CD8-positive, alpha-beta memory T cell (primary cell): ENCODE measurements at regions not wholly inside any gene's neighbourhood (a gene's known extent, or its start where the extent isn't known, plus 50 kb on each side); places are given as distances from the start of the nearest gene placed in this dataset.

Experiments used
- CTCF ChIA-PET: fragments of 350-600 bp; sonication (Branson Sonifier 250); formaldehyde crosslinking; loops from one replicate; lab custom pipeline; 2021; ENCODE audit warnings: antibody characterized with exemption; lab: Charles Lee
- POLR2A ChIA-PET: fragments of 350-600 bp; sonication (Branson Sonifier 250); formaldehyde crosslinking; loops from one replicate; lab custom pipeline; 2021; ENCODE audit warnings: antibody characterized with exemption; lab: Charles Lee
- DNase-seq, 5 donors: peaks; one replicate each; pipeline versions ENCODE4 v3.0.0 to v3.0.0-alpha.2; 2020 to 2022; ENCODE audit warnings: mixed read lengths in 1 of 5
- H3K27ac ChIP-seq: one replicate; pipeline ENCODE4 v1.7.0; 2013; ENCODE audit warnings: low read depth, mild to moderate bottlenecking, low read length, moderate library complexity
- H3K27me3 ChIP-seq: 2 replicates; pipeline ENCODE4 v1.7.0; 2013; ENCODE audit warnings: low read length, mild to moderate bottlenecking; ENCODE audit not compliant: insufficient read depth, poor library complexity, severe bottlenecking
- H3K36me3 ChIP-seq: 2 replicates; pipeline ENCODE4 v1.7.0; 2013; ENCODE audit warnings: mild to moderate bottlenecking, low read length, moderate library complexity; ENCODE audit not compliant: insufficient read depth
- H3K4me1 ChIP-seq: 2 replicates; pipeline ENCODE4 v1.7.0; 2013; ENCODE audit warnings: mild to moderate bottlenecking, low read length, moderate library complexity; ENCODE audit not compliant: insufficient read depth
- H3K4me3 ChIP-seq: 2 replicates; pipeline ENCODE4 v1.7.0; 2013; ENCODE audit warnings: mild to moderate bottlenecking, low read length
- H3K9me3 ChIP-seq: 2 replicates; pipeline ENCODE4 v1.7.0; 2013; ENCODE audit warnings: mild to moderate bottlenecking, low read length
- H3K27ac Mint-ChIP-seq, 8 donors: one replicate each; pipeline ENCODE4 v1.8.0; 2020 to 2021; ENCODE audit warnings: mixed read lengths in 8 of 8, mild to moderate bottlenecking in 6 of 8, inconsistent platforms in 3 of 8, moderate library complexity in 3 of 8
- H3K27me3 Mint-ChIP-seq, 2 donors: one replicate each; pipeline ENCODE4 v1.8.0; 2020 to 2021; ENCODE audit warnings: mixed read lengths in 2 of 2, mild to moderate bottlenecking in 1 of 2, moderate library complexity in 1 of 2
- H3K36me3 Mint-ChIP-seq, 3 donors: one replicate each; pipeline ENCODE4 v1.8.0; 2020 to 2021; ENCODE audit warnings: mixed read lengths in 3 of 3, inconsistent platforms in 1 of 3, mild to moderate bottlenecking in 1 of 3
- H3K4me1 Mint-ChIP-seq, 3 donors: one replicate each; pipeline ENCODE4 v1.8.0; 2020 to 2021; ENCODE audit warnings: mixed read lengths in 3 of 3, inconsistent platforms in 1 of 3, mild to moderate bottlenecking in 1 of 3
- H3K4me3 Mint-ChIP-seq, 7 donors: one replicate each; pipeline ENCODE4 v1.8.0; 2020 to 2021; ENCODE audit warnings: mixed read lengths in 7 of 7, mild to moderate bottlenecking in 6 of 7, moderate library complexity in 4 of 7, inconsistent platforms in 2 of 7
- H3K9me3 Mint-ChIP-seq, 5 donors: one replicate each; pipeline ENCODE4 v1.8.0; 2020 to 2022; ENCODE audit warnings: mixed read lengths in 5 of 5, mild to moderate bottlenecking in 3 of 5, moderate library complexity in 2 of 5, inconsistent platforms in 1 of 5

- no peaks in the 10 kb centered on the region for H3K4me1 Mint-ChIP-seq
These were observed 121.4 kb downstream of the TBXT start for GRCh38 chr6:166046226-166046625.

GRCh38 chr6:166045860-166046200 lies 121.8 kb downstream of the TBXT start:
- Mint-ChIP-seq H3K27me3 (peaks cover 1 to 13% of the 10 kb centered on the region in 2 donors), H3K4me1 (no peaks in the 10 kb centered on the region), H3K36me3 (no peaks in the 10 kb centered on the region), H3K9me3 (peaks cover 0 to 6% (median 0%) of the 10 kb centered on the region in 5 donors), H3K27ac (no peak overlapping the region), H3K4me3 (no peak overlapping the region)
- Histone ChIP-seq H3K9me3 (no peaks in the 10 kb centered on the region), H3K27ac (no peak overlapping the region), H3K4me3 (no peak overlapping the region), H3K27me3 (no peaks in the 10 kb centered on the region), H3K4me1 (no peaks in the 10 kb centered on the region), H3K36me3 (no peaks in the 10 kb centered on the region)
- ChIA-PET POLR2A (no interaction called here), CTCF (no interaction called here)
- no peak for DNase-seq

More at GRCh38 chr6:166046226-166046625, 121.4 kb downstream of the TBXT start:
- H3K27ac ChIP-seq, result no peak overlapping the region
- Mint-ChIP-seq H3K27ac (no peak overlapping the region), H3K9me3 (peaks cover 0 to 4% (median 0%) of the 10 kb centered on the region in 5 donors), H3K4me3 (no peak overlapping the region), H3K36me3 (no peaks in the 10 kb centered on the region), H3K27me3 (peaks cover 1 to 13% of the 10 kb centered on the region in 2 donors)
- ChIA-PET CTCF (no interaction called here), POLR2A (no interaction called here)
- H3K36me3 ChIP-seq, result no peaks in the 10 kb centered on the region
- no peak overlapping the region for H3K4me3 ChIP-seq
- DNase-seq, result no peak
- no peaks in the 10 kb centered on the region for H3K4me1 ChIP-seq
- H3K27me3 ChIP-seq, result no peaks in the 10 kb centered on the region
- H3K9me3 ChIP-seq, result no peaks in the 10 kb centered on the region

GRCh38 chr6:166045173-166045859 lies 122.3 kb downstream of the TBXT start:
- Mint-ChIP-seq H3K9me3 (peaks cover 0 to 6% (median 0%) of the 10 kb centered on the region in 5 donors), H3K4me1 (no peaks in the 10 kb centered on the region), H3K27ac (no peak overlapping the region), H3K27me3 (peaks cover 1 to 10% of the 10 kb centered on the region in 2 donors), H3K4me3 (no peak overlapping the region), H3K36me3 (no peaks in the 10 kb centered on the region)
- H3K4me3 ChIP-seq, result no peak overlapping the region
- H3K27me3 ChIP-seq, result no peaks in the 10 kb centered on the region
- H3K27ac ChIP-seq, result no peak overlapping the region
- POLR2A ChIA-PET, result no interaction called here
- DNase-seq, result no peak
- no peaks in the 10 kb centered on the region for H3K36me3 ChIP-seq
- no peaks in the 10 kb centered on the region for H3K9me3 ChIP-seq
- H3K4me1 ChIP-seq, result no peaks in the 10 kb centered on the region
- CTCF ChIA-PET, result no interaction called here

GRCh38 chr6:166041277-166041676 lies 126.4 kb downstream of the TBXT start:
- Mint-ChIP-seq H3K9me3 (peaks cover 0 to 8% (median 4%) of the 10 kb centered on the region in 5 donors), H3K4me3 (no peak overlapping the region), H3K36me3 (no peaks in the 10 kb centered on the region), H3K27ac (no peak overlapping the region), H3K4me1 (no peaks in the 10 kb centered on the region), H3K27me3 (peaks cover 1 to 9% of the 10 kb centered on the region in 2 donors)
- ChIA-PET POLR2A (no interaction called here), CTCF (no interaction called here)
- Histone ChIP-seq H3K4me3 (no peak overlapping the region), H3K36me3 (no peaks in the 10 kb centered on the region), H3K27ac (no peak overlapping the region), H3K27me3 (no peaks in the 10 kb centered on the region), H3K9me3 (no peaks in the 10 kb centered on the region), H3K4me1 (no peaks in the 10 kb centered on the region)
- no peak for DNase-seq

GRCh38 chr6:166040292-166040691 lies 127.4 kb downstream of the TBXT start:
- ChIA-PET POLR2A (no interaction called here), CTCF (no interaction called here)
- no peak for DNase-seq
- Mint-ChIP-seq H3K36me3 (no peaks in the 10 kb centered on the region), H3K4me1 (no peaks in the 10 kb centered on the region), H3K27ac (no peak overlapping the region), H3K9me3 (peaks cover 0 to 10% (median 4%) of the 10 kb centered on the region in 5 donors), H3K4me3 (no peak overlapping the region), H3K27me3 (peaks cover 1 to 9% of the 10 kb centered on the region in 2 donors)
- Histone ChIP-seq H3K4me1 (no peaks in the 10 kb centered on the region), H3K4me3 (no peak overlapping the region), H3K27me3 (no peaks in the 10 kb centered on the region), H3K36me3 (no peaks in the 10 kb centered on the region), H3K27ac (no peak overlapping the region), H3K9me3 (no peaks in the 10 kb centered on the region)

- Histone ChIP-seq H3K4me1 (no peaks in the 10 kb centered on the region), H3K27me3 (no peaks in the 10 kb centered on the region), H3K4me3 (no peak overlapping the region), H3K27ac (no peak overlapping the region), H3K9me3 (no peaks in the 10 kb centered on the region), H3K36me3 (no peaks in the 10 kb centered on the region)
- no peak overlapping the region for H3K4me3 Mint-ChIP-seq
- no peak for DNase-seq
- H3K27ac Mint-ChIP-seq, result no peak overlapping the region
- peaks cover 0 to 9% (median 2%) of the 10 kb centered on the region in 5 donors for H3K9me3 Mint-ChIP-seq
- CTCF ChIA-PET, result no interaction called here
- no peaks in the 10 kb centered on the region for H3K27me3 Mint-ChIP-seq
- POLR2A ChIA-PET, result no interaction called here
- H3K4me1 Mint-ChIP-seq, result no peaks in the 10 kb centered on the region
- H3K36me3 Mint-ChIP-seq, result no peaks in the 10 kb centered on the region
These were observed 131.1 kb downstream of the TBXT start for GRCh38 chr6:166036316-166037095.

- POLR2A ChIA-PET, result no interaction called here
- Mint-ChIP-seq H3K36me3 (no peaks in the 10 kb centered on the region), H3K27me3 (no peaks in the 10 kb centered on the region), H3K9me3 (peaks cover 0 to 6% (median 0%) of the 10 kb centered on the region in 5 donors), H3K4me3 (no peak overlapping the region), H3K4me1 (no peaks in the 10 kb centered on the region), H3K27ac (no peak overlapping the region)
- Histone ChIP-seq H3K4me3 (no peak overlapping the region), H3K4me1 (no peaks in the 10 kb centered on the region), H3K27ac (no peak overlapping the region), H3K36me3 (no peaks in the 10 kb centered on the region), H3K27me3 (no peaks in the 10 kb centered on the region), H3K9me3 (no peaks in the 10 kb centered on the region)
- CTCF ChIA-PET, result no interaction called here
- DNase-seq, result no peak
These were observed 135.1 kb downstream of the TBXT start for GRCh38 chr6:166032366-166033200.

GRCh38 chr6:166031275-166031674 lies 136.4 kb downstream of the TBXT start:
- no peaks in the 10 kb centered on the region for H3K9me3 ChIP-seq
- no peak overlapping the region for H3K27ac Mint-ChIP-seq

More at GRCh38 chr6:166031275-166031674, 136.4 kb downstream of the TBXT start:
- Histone ChIP-seq H3K36me3 (no peaks in the 10 kb centered on the region), H3K27ac (no peak overlapping the region), H3K27me3 (no peaks in the 10 kb centered on the region), H3K4me1 (no peaks in the 10 kb centered on the region), H3K4me3 (no peak overlapping the region)
- peaks cover 0 to 3% (median 0%) of the 10 kb centered on the region in 5 donors for H3K9me3 Mint-ChIP-seq
- ChIA-PET CTCF (no interaction called here), POLR2A (no interaction called here)
- H3K4me1 Mint-ChIP-seq, result no peaks in the 10 kb centered on the region
- no peak for DNase-seq
- H3K4me3 Mint-ChIP-seq, result no peak overlapping the region
- H3K36me3 Mint-ChIP-seq, result no peaks in the 10 kb centered on the region
- H3K27me3 Mint-ChIP-seq, result no peaks in the 10 kb centered on the region
